WTC11 (cell line): ENCODE measurements at regions not wholly inside any gene's neighbourhood (a gene's known extent, or its start where the extent isn't known, plus 50 kb on each side); places are given as distances from the start of the nearest gene placed in this dataset.

ENCODE experiments used
- ATAC-seq: fragments of 200-7000 bp; cut with Tn5 transposase; 2 replicates; pipeline ENCODE4 v1.10.0; 2021; ENCODE audit warnings: mild to moderate bottlenecking, moderate library complexity
- CTCF ChIA-PET: fragments of 300-600 bp; sonication (Branson Sonifier 250); formaldehyde crosslinking; loops from one replicate; lab custom pipeline; 2021; ENCODE audit warnings: antibody characterized with exemption; lab: Charles Lee
- POLR2A ChIA-PET: fragments of 350-600 bp; sonication (Branson Sonifier 250); formaldehyde crosslinking; loops from one replicate; lab custom pipeline; 2021; ENCODE audit warnings: antibody characterized with exemption; lab: Charles Lee
- DNase-seq: peaks from one replicate; pipeline ENCODE4 v3.0.0; 2021; ENCODE audit warnings: low spot score
- H3K27ac Mint-ChIP-seq: 2 replicates; pipeline ENCODE4 v1.8.0; 2021; ENCODE audit warnings: mixed read lengths
- H3K27me3 Mint-ChIP-seq: 2 replicates; pipeline ENCODE4 v1.8.0; 2021; ENCODE audit warnings: low read depth, mild to moderate bottlenecking, moderate library complexity, mixed read lengths
- H3K36me3 Mint-ChIP-seq: 2 replicates; pipeline ENCODE4 v1.8.0; 2021; ENCODE audit warnings: mixed read lengths
- H3K4me1 Mint-ChIP-seq: 2 replicates; pipeline ENCODE4 v1.8.0; 2022; ENCODE audit warnings: mixed read lengths
- H3K4me3 Mint-ChIP-seq: 2 replicates; pipeline ENCODE4 v1.8.0; 2021; ENCODE audit warnings: mild to moderate bottlenecking, moderate library complexity, mixed read lengths
- H3K9me3 Mint-ChIP-seq: 2 replicates; pipeline ENCODE4 v1.8.0; 2021; ENCODE audit warnings: mixed read lengths
- CREB1 ChIP-seq: sonication (generic); formaldehyde crosslinking; IDR thresholded peaks from 2 replicates; pipeline ENCODE4 v1.8.0; 2023; ENCODE audit warnings: mild to moderate bottlenecking, missing genetic modification reagents
- CREM ChIP-seq: sonication (generic); formaldehyde crosslinking; IDR thresholded peaks from 2 replicates; pipeline ENCODE4 v1.8.1; 2022; ENCODE audit warnings: mild to moderate bottlenecking, missing genetic modification reagents, moderate library complexity
- CTCF ChIP-seq: fragments of 200-600 bp; IDR thresholded peaks from 2 replicates; pipeline ENCODE4 v1.8.0; 2022; ENCODE audit warnings: antibody characterized with exemption
- EMX1 ChIP-seq: fragments of 250-450 bp; sonication (Bioruptor Pico); IDR thresholded peaks from 2 replicates; pipeline ENCODE4 v1.8.0; 2021; ENCODE audit warnings: mild to moderate bottlenecking
- FOXJ3 ChIP-seq: sonication (generic); formaldehyde crosslinking; IDR thresholded peaks from 2 replicates; pipeline ENCODE4 v1.9.0; 2021; ENCODE audit warnings: missing genetic modification reagents, mild to moderate bottlenecking, borderline replicate concordance
- FOXP4 ChIP-seq: sonication (generic); formaldehyde crosslinking; IDR thresholded peaks from 2 replicates; pipeline ENCODE4 v1.8.0; 2022; ENCODE audit warnings: mild to moderate bottlenecking, missing genetic modification reagents
- HMGA2 ChIP-seq: fragments of 250-450 bp; sonication (Bioruptor Pico); IDR thresholded peaks from 2 replicates; pipeline ENCODE4 v1.4.0; 2021; ENCODE audit warnings: mild to moderate bottlenecking, moderate library complexity
- IRF2 ChIP-seq: sonication (generic); formaldehyde crosslinking; IDR thresholded peaks from 2 replicates; pipeline ENCODE4 v1.8.0; 2022; ENCODE audit warnings: low read depth, missing genetic modification reagents, borderline replicate concordance
- KAT7 ChIP-seq: sonication (generic); formaldehyde crosslinking; IDR thresholded peaks from 2 replicates; pipeline ENCODE4 v1.8.1; 2023; ENCODE audit warnings: missing genetic modification reagents, mild to moderate bottlenecking, borderline replicate concordance
- MAX ChIP-seq: sonication (generic); formaldehyde crosslinking; IDR thresholded peaks from 2 replicates; pipeline ENCODE4 v1.8.0; 2022; ENCODE audit warnings: mild to moderate bottlenecking, missing genetic modification reagents
- NFE2L1 ChIP-seq: sonication (generic); formaldehyde crosslinking; IDR thresholded peaks from 2 replicates; pipeline ENCODE4 v1.8.1; 2023; ENCODE audit warnings: missing genetic modification reagents
- NR1H2 ChIP-seq: sonication (generic); formaldehyde crosslinking; IDR thresholded peaks from 2 replicates; pipeline ENCODE4 v1.9.0; 2021; ENCODE audit warnings: mild to moderate bottlenecking, moderate library complexity, missing genetic modification reagents
- PREB ChIP-seq: sonication (generic); formaldehyde crosslinking; IDR thresholded peaks from 2 replicates; pipeline ENCODE4 v1.8.1; 2022; ENCODE audit warnings: mild to moderate bottlenecking, missing genetic modification reagents, moderate library complexity, borderline replicate concordance
- RELA ChIP-seq: sonication (generic); formaldehyde crosslinking; IDR thresholded peaks from 2 replicates; pipeline ENCODE4 v1.8.1; 2022; ENCODE audit warnings: missing genetic modification reagents, mild to moderate bottlenecking, borderline replicate concordance
- TP53 ChIP-seq: sonication (generic); formaldehyde crosslinking; IDR thresholded peaks from 2 replicates; pipeline ENCODE4 v1.8.1; 2023; ENCODE audit warnings: mild to moderate bottlenecking, missing genetic modification reagents
- USF1 ChIP-seq: sonication (generic); formaldehyde crosslinking; IDR thresholded peaks from 2 replicates; pipeline ENCODE4 v1.8.0; 2022; ENCODE audit warnings: mild to moderate bottlenecking, missing genetic modification reagents
- ZBTB21 ChIP-seq: sonication (generic); formaldehyde crosslinking; IDR thresholded peaks from 2 replicates; pipeline ENCODE4 v1.8.1; 2023; ENCODE audit warnings: mild to moderate bottlenecking, missing genetic modification reagents, borderline replicate concordance
- ZNF396 ChIP-seq: fragments of 250-450 bp; sonication (Bioruptor Pico); IDR thresholded peaks from 2 replicates; pipeline ENCODE4 v1.8.0; 2021; ENCODE audit warnings: mild to moderate bottlenecking, moderate library complexity, borderline replicate concordance
- ZNF416 ChIP-seq: fragments of 250-450 bp; sonication (Bioruptor Pico); IDR thresholded peaks from 2 replicates; pipeline ENCODE4 v1.9.0; 2021; ENCODE audit warnings: mild to moderate bottlenecking, inconsistent platforms
- ZNF671 ChIP-seq: fragments of 250-450 bp; sonication (Bioruptor Pico); IDR thresholded peaks from 2 replicates; pipeline ENCODE4 v1.8.0; 2021; ENCODE audit warnings: mild to moderate bottlenecking
- TF ChIP-seq, protein P1 (sequence below): fragments of 250-450 bp; sonication (Bioruptor Pico); IDR thresholded peaks from 2 replicates; pipeline ENCODE4 v1.8.0; 2021; ENCODE audit warnings: mild to moderate bottlenecking
- TF ChIP-seq, protein P2 (sequence below): sonication (generic); formaldehyde crosslinking; conservative IDR thresholded peaks from 2 replicates; pipeline ENCODE4 v1.8.1; 2022; ENCODE audit warnings: mild to moderate bottlenecking, missing genetic modification reagents
- TF ChIP-seq, protein P3 (sequence below): fragments of 250-450 bp; sonication (Bioruptor Pico); IDR thresholded peaks from 2 replicates; pipeline ENCODE4 v1.9.0; 2021; ENCODE audit warnings: moderate library complexity, mild to moderate bottlenecking, inconsistent platforms, borderline replicate concordance
- TF ChIP-seq, protein P4 (sequence below): fragments of 250-450 bp; sonication (Bioruptor Pico); IDR thresholded peaks from 2 replicates; pipeline ENCODE4 v2.1.2; 2022; ENCODE audit warnings: mild to moderate bottlenecking, moderate library complexity

DNA sequence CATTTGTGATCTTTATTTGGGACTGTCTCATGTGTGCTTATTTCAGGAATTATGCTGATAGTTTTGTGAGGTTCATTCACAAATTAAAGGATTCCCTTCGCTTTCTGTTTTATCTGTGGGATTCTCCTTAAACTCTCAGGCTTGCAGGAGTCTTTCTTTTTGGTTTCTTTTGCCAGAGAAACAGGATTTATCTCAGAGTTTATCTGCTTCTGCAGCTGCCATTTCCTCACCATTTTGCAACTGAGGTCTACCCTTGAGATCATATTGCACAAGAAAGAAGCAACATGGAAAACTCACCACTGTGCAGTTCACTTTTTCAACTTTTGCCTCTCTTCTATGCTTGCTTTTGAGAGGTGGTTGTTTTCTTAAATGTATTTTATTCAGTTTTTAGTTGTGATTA lies 201.0 kb downstream of the PRL start (continued):
- TF ChIP-seq ZNF416 (CRISPR knock-in tag) = no peak
- no peak for TF ChIP-seq RELA (CRISPR knock-in tag)
- no peak for TF ChIP-seq PREB (CRISPR knock-in tag)
- no peak for TF ChIP-seq ZBTB21 (CRISPR knock-in tag)

DNA sequence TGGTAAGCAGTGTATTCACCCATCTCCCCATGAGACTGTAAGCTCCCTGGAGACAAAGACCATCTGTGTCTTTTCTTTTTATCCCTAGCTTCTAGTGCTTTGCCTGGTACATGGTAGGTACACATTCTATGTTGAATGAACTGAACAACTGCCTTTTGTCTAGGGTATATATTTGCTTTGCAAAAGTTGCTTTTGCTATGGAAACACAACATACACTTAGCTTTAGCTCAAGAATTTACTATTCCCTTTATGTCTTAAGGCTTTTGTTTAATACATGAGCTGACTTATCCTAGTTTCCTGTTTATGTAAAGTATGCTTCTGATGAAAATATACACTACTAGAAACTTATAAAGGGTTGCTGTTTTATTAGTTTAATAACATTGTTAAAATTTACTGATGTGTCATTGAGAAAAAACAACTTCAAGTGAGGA lies 198.2 kb downstream of the PRL start:
- DNase-seq = no peak
- POLR2A ChIA-PET = no interaction called here
- CTCF ChIA-PET = no interaction called here
- Mint-ChIP-seq H3K27ac (no peak overlapping the region; the same call in 1 of the 2 replicates), H3K4me1 (peaks cover 20% of the 10 kb centered on the region), H3K36me3 (no peaks in the 10 kb centered on the region), H3K4me3 (no peak overlapping the region), H3K9me3 (no peaks in the 10 kb centered on the region), H3K27me3 (no peaks in the 10 kb centered on the region)
- TF ChIP-seq MAX (CRISPR knock-in tag) (no peak), CTCF (no peak), FOXJ3 (no peak)
- TF ChIP-seq, protein P1, sequence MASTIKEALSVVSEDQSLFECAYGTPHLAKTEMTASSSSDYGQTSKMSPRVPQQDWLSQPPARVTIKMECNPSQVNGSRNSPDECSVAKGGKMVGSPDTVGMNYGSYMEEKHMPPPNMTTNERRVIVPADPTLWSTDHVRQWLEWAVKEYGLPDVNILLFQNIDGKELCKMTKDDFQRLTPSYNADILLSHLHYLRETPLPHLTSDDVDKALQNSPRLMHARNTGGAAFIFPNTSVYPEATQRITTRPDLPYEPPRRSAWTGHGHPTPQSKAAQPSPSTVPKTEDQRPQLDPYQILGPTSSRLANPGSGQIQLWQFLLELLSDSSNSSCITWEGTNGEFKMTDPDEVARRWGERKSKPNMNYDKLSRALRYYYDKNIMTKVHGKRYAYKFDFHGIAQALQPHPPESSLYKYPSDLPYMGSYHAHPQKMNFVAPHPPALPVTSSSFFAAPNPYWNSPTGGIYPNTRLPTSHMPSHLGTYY (CRISPR knock-in tag) = no peak
- ATAC-seq = no peak

DNA sequence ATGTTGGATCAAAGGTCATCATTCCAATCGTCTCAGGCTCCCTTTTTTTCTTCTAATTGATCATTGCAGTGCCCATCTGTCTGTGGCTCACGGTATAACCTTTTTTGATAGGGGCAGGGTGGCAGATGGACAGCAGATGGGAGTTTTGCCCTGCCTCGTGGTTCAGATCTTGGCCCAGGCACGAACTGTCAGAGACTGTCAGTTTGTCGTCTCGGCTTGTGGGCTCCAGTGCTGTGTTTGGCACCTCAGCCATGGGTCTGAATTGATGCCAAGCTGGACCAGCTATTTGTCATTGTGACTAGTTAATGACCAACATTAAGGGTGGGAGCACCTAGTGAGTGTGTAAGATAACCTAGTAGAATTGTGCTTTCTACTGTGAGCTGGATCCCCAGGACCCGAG lies 197.6 kb downstream of the PRL start:
- H3K27me3 Mint-ChIP-seq = no peaks in the 10 kb centered on the region
- peaks cover 14% of the 10 kb centered on the region for H3K4me1 Mint-ChIP-seq
- no peaks in the 10 kb centered on the region for H3K9me3 Mint-ChIP-seq
- ATAC-seq = no peak
- CTCF ChIA-PET = no interaction called here
- H3K4me3 Mint-ChIP-seq = no peak overlapping the region
- no peaks in the 10 kb centered on the region for H3K36me3 Mint-ChIP-seq
- DNase-seq = no peak
- H3K27ac Mint-ChIP-seq = no peak overlapping the region
- no peak for TF ChIP-seq ZNF396 (CRISPR knock-in tag)
- TF ChIP-seq CREB1 (CRISPR knock-in tag) = no peak
- TF ChIP-seq, protein P2, sequence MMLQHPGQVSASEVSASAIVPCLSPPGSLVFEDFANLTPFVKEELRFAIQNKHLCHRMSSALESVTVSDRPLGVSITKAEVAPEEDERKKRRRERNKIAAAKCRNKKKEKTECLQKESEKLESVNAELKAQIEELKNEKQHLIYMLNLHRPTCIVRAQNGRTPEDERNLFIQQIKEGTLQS (CRISPR knock-in tag) = no peak
- TF ChIP-seq USF1 (CRISPR knock-in tag) = no peak
- TF ChIP-seq EMX1 (CRISPR knock-in tag) = no peak
- no peak for TF ChIP-seq ZNF671 (CRISPR knock-in tag)
- no peak for TF ChIP-seq IRF2 (CRISPR knock-in tag)
- TF ChIP-seq, protein P3, sequence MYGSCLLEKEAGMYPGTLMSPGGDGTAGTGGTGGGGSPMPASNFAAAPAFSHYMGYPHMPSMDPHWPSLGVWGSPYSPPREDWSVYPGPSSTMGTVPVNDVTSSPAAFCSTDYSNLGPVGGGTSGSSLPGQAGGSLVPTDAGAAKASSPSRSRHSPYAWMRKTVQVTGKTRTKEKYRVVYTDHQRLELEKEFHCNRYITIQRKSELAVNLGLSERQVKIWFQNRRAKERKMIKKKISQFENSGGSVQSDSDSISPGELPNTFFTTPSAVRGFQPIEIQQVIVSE (CRISPR knock-in tag) = no peak
- no peak for TF ChIP-seq TP53 (CRISPR knock-in tag)
- no peak for TF ChIP-seq CREM
- TF ChIP-seq KAT7 (CRISPR knock-in tag) = no peak
- no peak for TF ChIP-seq NFE2L1 (CRISPR knock-in tag)
- TF ChIP-seq, protein P4, sequence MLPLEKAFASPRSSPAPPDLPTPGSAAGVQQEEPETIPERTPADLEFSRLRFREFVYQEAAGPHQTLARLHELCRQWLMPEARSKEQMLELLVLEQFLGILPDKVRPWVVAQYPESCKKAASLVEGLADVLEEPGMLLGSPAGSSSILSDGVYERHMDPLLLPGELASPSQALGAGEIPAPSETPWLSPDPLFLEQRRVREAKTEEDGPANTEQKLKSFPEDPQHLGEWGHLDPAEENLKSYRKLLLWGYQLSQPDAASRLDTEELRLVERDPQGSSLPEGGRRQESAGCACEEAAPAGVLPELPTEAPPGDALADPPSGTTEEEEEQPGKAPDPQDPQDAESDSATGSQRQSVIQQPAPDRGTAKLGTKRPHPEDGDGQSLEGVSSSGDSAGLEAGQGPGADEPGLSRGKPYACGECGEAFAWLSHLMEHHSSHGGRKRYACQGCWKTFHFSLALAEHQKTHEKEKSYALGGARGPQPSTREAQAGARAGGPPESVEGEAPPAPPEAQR = no peak
- TF ChIP-seq NR1H2 = no peak
- no peak for TF ChIP-seq HMGA2 (CRISPR knock-in tag)
- no peak for TF ChIP-seq PREB (CRISPR knock-in tag)
- no peak for TF ChIP-seq FOXP4 (CRISPR knock-in tag)
- POLR2A ChIA-PET = no interaction called here
